PFSK-1 (cell line): ENCODE measurements at regions not wholly inside any gene's neighbourhood (a gene's known extent, or its start where the extent isn't known, plus 50 kb on each side); places are given as distances from the start of the nearest gene placed in this dataset.

Experiments
- FOXP2 ChIP-seq: optimal IDR thresholded peaks from 2 replicates; pipeline ENCODE3; 2011; ENCODE audit warnings: borderline replicate concordance, control low read depth, inconsistent platforms; ENCODE audit not compliant: insufficient read depth; ENCODE audit errors: extremely low read length, extremely low read depth
- POLR2AphosphoS5 ChIP-seq: IDR thresholded peaks from 2 replicates; pipeline ENCODE4 v1.6.1; 2012; ENCODE audit warnings: low read depth, mild to moderate bottlenecking, control low read depth, low read length, moderate library complexity
- SIN3A ChIP-seq: IDR thresholded peaks from 2 replicates; pipeline ENCODE4 v1.6.1; 2012; ENCODE audit warnings: mild to moderate bottlenecking, low read length, moderate library complexity, borderline replicate concordance; ENCODE audit not compliant: insufficient read depth
- TAF1 ChIP-seq: IDR thresholded peaks from 2 replicates; pipeline ENCODE4 v1.6.1; 2012; ENCODE audit warnings: low read length, control low read depth, borderline replicate concordance; ENCODE audit not compliant: insufficient read depth
- TF ChIP-seq, protein P1 (sequence below), 2 experiments: IDR thresholded peaks; 2 replicates each; pipeline versions ENCODE4 v1.6.1 to v1.8.0; 2011 to 2012; ENCODE audit warnings: low read depth in 2 of 2, low read length in 2 of 2, control low read depth in 1 of 2, inconsistent platforms in 1 of 2, mild to moderate bottlenecking in 1 of 2, moderate library complexity in 1 of 2; ENCODE audit not compliant: insufficient read depth in 1 of 2

GRCh38 chr6:168995526-168996355, 257.9 kb downstream of the THBS2 start:
- TF ChIP-seq, protein P1, sequence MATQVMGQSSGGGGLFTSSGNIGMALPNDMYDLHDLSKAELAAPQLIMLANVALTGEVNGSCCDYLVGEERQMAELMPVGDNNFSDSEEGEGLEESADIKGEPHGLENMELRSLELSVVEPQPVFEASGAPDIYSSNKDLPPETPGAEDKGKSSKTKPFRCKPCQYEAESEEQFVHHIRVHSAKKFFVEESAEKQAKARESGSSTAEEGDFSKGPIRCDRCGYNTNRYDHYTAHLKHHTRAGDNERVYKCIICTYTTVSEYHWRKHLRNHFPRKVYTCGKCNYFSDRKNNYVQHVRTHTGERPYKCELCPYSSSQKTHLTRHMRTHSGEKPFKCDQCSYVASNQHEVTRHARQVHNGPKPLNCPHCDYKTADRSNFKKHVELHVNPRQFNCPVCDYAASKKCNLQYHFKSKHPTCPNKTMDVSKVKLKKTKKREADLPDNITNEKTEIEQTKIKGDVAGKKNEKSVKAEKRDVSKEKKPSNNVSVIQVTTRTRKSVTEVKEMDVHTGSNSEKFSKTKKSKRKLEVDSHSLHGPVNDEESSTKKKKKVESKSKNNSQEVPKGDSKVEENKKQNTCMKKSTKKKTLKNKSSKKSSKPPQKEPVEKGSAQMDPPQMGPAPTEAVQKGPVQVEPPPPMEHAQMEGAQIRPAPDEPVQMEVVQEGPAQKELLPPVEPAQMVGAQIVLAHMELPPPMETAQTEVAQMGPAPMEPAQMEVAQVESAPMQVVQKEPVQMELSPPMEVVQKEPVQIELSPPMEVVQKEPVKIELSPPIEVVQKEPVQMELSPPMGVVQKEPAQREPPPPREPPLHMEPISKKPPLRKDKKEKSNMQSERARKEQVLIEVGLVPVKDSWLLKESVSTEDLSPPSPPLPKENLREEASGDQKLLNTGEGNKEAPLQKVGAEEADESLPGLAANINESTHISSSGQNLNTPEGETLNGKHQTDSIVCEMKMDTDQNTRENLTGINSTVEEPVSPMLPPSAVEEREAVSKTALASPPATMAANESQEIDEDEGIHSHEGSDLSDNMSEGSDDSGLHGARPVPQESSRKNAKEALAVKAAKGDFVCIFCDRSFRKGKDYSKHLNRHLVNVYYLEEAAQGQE (IDR thresholded peaks at IDR 0.05; ENCODE audit: insufficient read depth in 1 of 2, low read depth in 2 of 2, low read length in 2 of 2), result no peak
- no peak for TF ChIP-seq SIN3A
- no peak for TF ChIP-seq TAF1
- TF ChIP-seq POLR2AphosphoS5, result no peak
- no peak for TF ChIP-seq FOXP2

- TF ChIP-seq POLR2AphosphoS5 (no peak), TAF1 (no peak), FOXP2 (no peak), SIN3A (no peak)
- TF ChIP-seq, protein P1 (IDR thresholded peaks at IDR 0.05; ENCODE audit: insufficient read depth in 1 of 2, low read depth in 2 of 2, low read length in 2 of 2), result no peak
Observed at GRCh38 chr6:168994956-168995355, 258.7 kb downstream of the THBS2 start.

DNA sequence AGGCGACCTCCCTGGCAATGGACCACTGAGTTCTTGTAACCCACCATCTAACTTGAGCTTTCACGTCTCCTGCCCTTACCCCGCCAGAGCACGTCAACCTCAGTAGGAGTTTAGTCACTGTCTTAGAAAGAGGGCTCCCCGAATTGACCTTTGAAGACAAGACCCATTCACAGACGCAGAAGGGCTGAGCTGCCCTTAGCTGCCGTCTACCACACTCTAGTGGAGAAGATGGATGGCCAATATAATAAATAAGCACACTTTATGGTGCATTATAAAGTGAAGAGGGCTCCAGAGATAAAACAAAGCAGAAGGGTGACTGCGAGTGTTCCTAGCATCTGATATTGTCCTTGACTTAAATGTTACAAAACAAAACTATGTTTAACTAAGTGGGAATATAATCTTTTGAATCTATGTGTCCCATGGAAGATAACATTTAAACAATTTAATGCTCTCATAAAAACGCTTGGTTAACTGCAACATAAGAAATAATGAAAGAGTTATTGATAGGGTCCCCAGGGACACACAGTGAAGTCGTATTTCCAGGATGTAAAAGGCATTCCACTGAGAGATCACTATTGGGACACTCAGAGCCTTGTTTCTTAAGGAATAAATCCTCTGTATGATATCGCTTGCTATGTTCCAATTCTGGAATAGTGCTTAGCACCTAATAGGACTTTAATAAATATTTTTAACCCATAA, 261.1 kb downstream of the THBS2 start:
- no peak for TF ChIP-seq SIN3A
- TF ChIP-seq POLR2AphosphoS5, result no peak
- TF ChIP-seq, protein P1 (IDR thresholded peaks at IDR 0.05; ENCODE audit: insufficient read depth in 1 of 2, low read depth in 2 of 2, low read length in 2 of 2), result no peak
- no peak for TF ChIP-seq TAF1
- TF ChIP-seq FOXP2, result no peak

DNA sequence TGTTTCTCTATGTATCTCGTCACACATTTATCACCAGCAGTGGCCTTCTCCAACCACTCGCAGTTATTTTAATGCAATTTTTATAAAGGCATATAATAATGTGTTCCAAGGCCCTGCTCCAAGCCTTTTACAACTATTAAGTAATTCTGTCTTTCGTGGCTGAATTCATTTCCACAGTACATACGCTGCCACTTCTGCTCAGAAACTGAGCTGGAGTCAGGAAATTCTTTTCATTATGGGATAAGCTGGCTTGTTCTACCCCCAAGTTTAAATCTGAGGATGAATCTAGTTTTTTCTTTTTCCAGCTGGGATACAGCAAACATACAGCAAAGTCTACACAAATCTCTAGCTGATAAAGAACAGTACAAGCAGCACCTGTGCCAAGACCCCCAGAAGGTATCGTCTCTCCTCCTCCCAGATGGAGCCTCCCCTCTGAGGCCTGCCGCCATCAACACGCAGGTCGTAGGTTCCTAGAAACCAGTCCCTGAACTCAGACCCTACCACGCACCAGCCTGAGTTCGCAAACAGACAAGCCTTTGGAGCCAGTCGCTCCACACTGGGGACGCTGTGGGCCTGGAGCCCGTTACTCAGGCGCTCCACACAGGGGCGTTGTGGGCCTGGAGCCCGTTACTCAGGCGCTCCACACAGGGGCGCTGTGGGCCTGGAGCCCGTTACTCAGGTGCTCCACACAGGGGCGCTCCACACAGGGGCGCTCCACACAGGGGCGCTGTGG, 263.5 kb downstream of the THBS2 start:
- TF ChIP-seq TAF1 (no peak), POLR2AphosphoS5 (no peak), SIN3A (no peak), FOXP2 (no peak)
- TF ChIP-seq, protein P1 (IDR thresholded peaks at IDR 0.05; ENCODE audit: insufficient read depth in 1 of 2, low read depth in 2 of 2, low read length in 2 of 2), result no peak
